ENCODE measurements at regions not wholly inside any gene's neighbourhood (a gene's known extent, or its start where the extent isn't known, plus 50 kb on each side); places are given as distances from the start of the nearest gene placed in this dataset.

DNA sequence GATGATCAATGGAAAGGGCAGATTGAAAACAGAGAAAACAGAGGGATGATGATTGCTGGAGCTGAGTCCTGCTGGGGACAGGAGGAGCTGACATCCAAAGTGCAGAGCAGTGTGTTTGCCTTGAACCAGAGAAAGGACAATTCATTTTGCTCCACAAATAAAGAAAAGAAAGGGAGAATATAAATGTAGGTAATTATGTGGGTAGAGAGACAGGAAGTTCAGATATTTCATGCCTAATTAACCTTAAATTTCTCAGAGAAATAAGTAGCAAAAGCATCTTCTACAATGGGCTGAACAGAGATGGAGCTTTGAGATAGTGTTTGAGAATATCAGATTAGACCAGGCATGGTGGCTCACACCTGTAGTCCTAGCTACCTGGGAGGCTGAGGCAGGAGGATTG is 93.2 kb downstream of the TNFSF18 start:
- H3K4me1 ChIP-seq (ENCODE audit: control insufficient read depth, extremely low read depth, insufficient read depth, low read length) = peaks cover 8% of the 10 kb centered on the region
- H3K79me2 ChIP-seq (ENCODE audit: control insufficient read depth, insufficient read depth, low read length) = no peaks in the 10 kb centered on the region
- no peaks in the 10 kb centered on the region for H3K9me3 ChIP-seq (ENCODE audit: control insufficient read depth, low read depth, low read length)
- no peaks in the 10 kb centered on the region for H3K36me3 ChIP-seq (ENCODE audit: control insufficient read depth in 2 of 2, extremely low read depth in 1 of 2, insufficient read depth in 2 of 2, low read length in 2 of 2)
- no peaks in the 10 kb centered on the region for H4K20me1 ChIP-seq (ENCODE audit: control insufficient read depth, extremely low read depth, insufficient read depth, low read length)
- dilution Hi-C loops (cut with MboI; ENCODE audit: extremely low pct_ligation_motif_present, low sequenced_read_pairs) = no loop called here
- TF ChIP-seq EZH2 (IDR thresholded peaks at IDR 0.05; ENCODE audit: low read length) = no peak
- no peak for TF ChIP-seq CTCF (optimal IDR thresholded peaks at IDR 0.05 in 1 of 3, IDR thresholded peaks at IDR 0.05 in 1 of 3, conservative IDR thresholded peaks at IDR 0.05 in 1 of 3; ENCODE audit: extremely low read depth in 1 of 3, insufficient read depth in 2 of 3, low read length in 3 of 3)
- no peak overlapping the region for H3K4me2 ChIP-seq (ENCODE audit: control insufficient read depth, extremely low read depth, insufficient read depth, low read depth, low read length)
- no peak overlapping the region for H3K4me3 ChIP-seq (ENCODE audit: control insufficient read depth in 2 of 3, extremely low read depth in 1 of 3, insufficient read depth in 2 of 3, low read depth in 1 of 3, low read length in 3 of 3)
- no peak for DNase-seq (ENCODE audit: low read depth, low spot score)
- no peaks in the 10 kb centered on the region for H3K9me1 ChIP-seq (ENCODE audit: control insufficient read depth, extremely low read depth, insufficient read depth, low read length)
- no peak overlapping the region for H3K9ac ChIP-seq (ENCODE audit: control insufficient read depth, extremely low read depth, insufficient read depth, low read length)
- no peak for FAIRE-seq
- no peak overlapping the region for H3K27ac ChIP-seq (ENCODE audit: control insufficient read depth, insufficient read depth, low read length)
- no peak overlapping the region for H2AFZ ChIP-seq (ENCODE audit: control insufficient read depth, low read length)
- no peaks in the 10 kb centered on the region for H3K27me3 ChIP-seq (ENCODE audit: control insufficient read depth, extremely low read depth, insufficient read depth, low read length)

GRCh38 chr1:172959571-172959970 is 91.2 kb downstream of the TNFSF18 start:
- no peak overlapping the region for H3K9ac ChIP-seq (ENCODE audit: control insufficient read depth, extremely low read depth, insufficient read depth, low read length)
- H3K9me1 ChIP-seq (ENCODE audit: control insufficient read depth, extremely low read depth, insufficient read depth, low read length) = no peaks in the 10 kb centered on the region
- H3K27me3 ChIP-seq (ENCODE audit: control insufficient read depth, extremely low read depth, insufficient read depth, low read length) = no peaks in the 10 kb centered on the region
- no peaks in the 10 kb centered on the region for H3K9me3 ChIP-seq (ENCODE audit: control insufficient read depth, low read depth, low read length)
- no peaks in the 10 kb centered on the region for H3K79me2 ChIP-seq (ENCODE audit: control insufficient read depth, insufficient read depth, low read length)
- no peak overlapping the region for H3K4me3 ChIP-seq (ENCODE audit: control insufficient read depth in 2 of 3, extremely low read depth in 1 of 3, insufficient read depth in 2 of 3, low read depth in 1 of 3, low read length in 3 of 3)
- no peaks in the 10 kb centered on the region for H3K36me3 ChIP-seq (ENCODE audit: control insufficient read depth in 2 of 2, extremely low read depth in 1 of 2, insufficient read depth in 2 of 2, low read length in 2 of 2)
- no peak for DNase-seq (ENCODE audit: low read depth, low spot score)
- H2AFZ ChIP-seq (ENCODE audit: control insufficient read depth, low read length) = no peak overlapping the region
- no peaks in the 10 kb centered on the region for H4K20me1 ChIP-seq (ENCODE audit: control insufficient read depth, extremely low read depth, insufficient read depth, low read length)
- H3K4me1 ChIP-seq (ENCODE audit: control insufficient read depth, extremely low read depth, insufficient read depth, low read length) = peaks cover 8% of the 10 kb centered on the region
- no peak for FAIRE-seq
- no peak overlapping the region for H3K4me2 ChIP-seq (ENCODE audit: control insufficient read depth, extremely low read depth, insufficient read depth, low read depth, low read length)
- dilution Hi-C loops (cut with MboI; ENCODE audit: extremely low pct_ligation_motif_present, low sequenced_read_pairs) = no loop called here
- TF ChIP-seq EZH2 (IDR thresholded peaks at IDR 0.05; ENCODE audit: low read length) (no peak), CTCF (optimal IDR thresholded peaks at IDR 0.05 in 1 of 3, IDR thresholded peaks at IDR 0.05 in 1 of 3, conservative IDR thresholded peaks at IDR 0.05 in 1 of 3; ENCODE audit: extremely low read depth in 1 of 3, insufficient read depth in 2 of 3, low read length in 3 of 3) (no peak)
- no peak overlapping the region for H3K27ac ChIP-seq (ENCODE audit: control insufficient read depth, insufficient read depth, low read length)
